ENCODE measurements at regions not wholly inside any gene's neighbourhood (a gene's known extent, or its start where the extent isn't known, plus 50 kb on each side); places are given as distances from the start of the nearest gene placed in this dataset.

DNA sequence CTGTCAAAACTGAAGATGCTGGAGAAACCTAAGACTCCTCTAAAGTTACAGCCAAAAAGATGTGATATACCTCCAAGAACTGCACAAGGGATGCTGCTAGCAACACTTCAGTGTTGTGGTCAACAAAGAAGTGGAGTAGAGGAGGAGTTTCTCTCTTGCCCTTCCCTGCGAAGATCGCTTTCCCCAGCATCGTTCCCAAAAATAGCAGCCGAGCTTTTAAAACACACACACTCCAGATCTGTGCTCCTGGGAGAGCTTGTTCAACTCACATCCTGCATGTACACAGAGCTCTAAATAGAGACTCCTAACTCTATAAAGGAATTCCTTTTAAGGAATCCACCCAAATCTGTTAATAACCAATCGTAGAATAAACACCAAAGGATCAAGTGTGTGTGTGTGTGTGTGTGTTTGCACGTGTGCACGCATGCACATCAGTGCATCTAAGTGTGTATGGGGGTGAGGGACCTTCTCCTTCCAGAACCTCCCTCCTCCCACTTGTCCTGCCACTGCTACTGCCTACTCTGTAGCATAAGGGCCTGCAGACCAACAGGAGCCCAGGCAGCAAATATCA lies 58.5 kb downstream of the PSMG1 start:
- intact Hi-C loops (cut with micrococcal nuclease), result no loop called here

DNA sequence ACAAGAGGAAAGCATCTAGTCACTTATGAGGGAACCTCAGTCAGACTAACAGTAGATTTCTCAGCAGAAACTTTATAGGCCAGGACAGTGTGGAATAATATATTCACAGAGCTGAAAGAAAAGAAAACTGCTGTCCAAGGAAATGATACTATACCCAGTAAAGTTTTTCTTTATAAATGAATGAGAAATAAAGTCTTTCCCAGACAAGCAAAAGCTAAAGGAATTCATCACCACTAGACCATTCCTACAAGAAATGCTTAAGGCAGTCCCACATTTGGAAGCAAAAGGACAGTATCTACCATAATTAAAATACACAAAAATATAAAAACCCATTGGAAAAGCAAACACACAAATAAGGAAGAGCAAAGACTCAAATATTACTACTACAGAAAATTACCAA lies 59.9 kb downstream of the PSMG1 start:
- intact Hi-C loops (cut with micrococcal nuclease), result no loop called here

DNA sequence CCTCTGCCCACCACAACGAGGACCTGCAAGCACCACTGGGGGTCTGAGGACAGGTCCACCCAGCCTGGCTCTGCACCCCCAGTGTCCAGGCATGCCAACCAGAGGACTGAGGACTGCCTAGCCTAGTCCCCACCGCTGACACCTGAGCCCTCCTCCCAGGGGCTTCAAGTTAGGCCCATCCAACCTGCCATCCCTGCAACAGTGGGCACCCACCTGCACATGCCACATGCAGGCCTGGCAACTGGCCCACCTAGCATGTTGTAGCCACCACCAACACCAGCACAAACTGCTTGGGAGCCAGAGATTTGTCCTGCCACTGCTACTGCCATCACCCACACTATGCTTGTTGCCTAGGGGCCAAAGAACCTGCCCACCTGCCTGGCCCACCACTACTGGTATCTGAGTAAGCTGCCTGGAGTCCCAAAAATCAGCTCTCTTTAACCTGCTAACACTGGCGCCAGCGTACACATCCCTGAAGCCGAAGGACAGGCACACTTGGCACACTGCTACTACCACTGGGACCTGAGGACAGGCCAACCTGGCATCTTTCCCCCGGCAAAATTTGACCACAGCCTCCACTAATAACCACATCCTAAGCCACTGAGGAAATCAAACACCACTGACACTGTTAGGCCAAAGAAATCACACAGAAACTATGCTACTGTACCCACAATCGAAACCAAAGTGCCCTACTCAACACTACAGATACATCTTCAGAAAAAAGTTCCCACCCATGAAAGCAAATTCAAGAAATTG lies 61.5 kb downstream of the PSMG1 start:
- intact Hi-C loops (cut with micrococcal nuclease), result no loop called here

DNA sequence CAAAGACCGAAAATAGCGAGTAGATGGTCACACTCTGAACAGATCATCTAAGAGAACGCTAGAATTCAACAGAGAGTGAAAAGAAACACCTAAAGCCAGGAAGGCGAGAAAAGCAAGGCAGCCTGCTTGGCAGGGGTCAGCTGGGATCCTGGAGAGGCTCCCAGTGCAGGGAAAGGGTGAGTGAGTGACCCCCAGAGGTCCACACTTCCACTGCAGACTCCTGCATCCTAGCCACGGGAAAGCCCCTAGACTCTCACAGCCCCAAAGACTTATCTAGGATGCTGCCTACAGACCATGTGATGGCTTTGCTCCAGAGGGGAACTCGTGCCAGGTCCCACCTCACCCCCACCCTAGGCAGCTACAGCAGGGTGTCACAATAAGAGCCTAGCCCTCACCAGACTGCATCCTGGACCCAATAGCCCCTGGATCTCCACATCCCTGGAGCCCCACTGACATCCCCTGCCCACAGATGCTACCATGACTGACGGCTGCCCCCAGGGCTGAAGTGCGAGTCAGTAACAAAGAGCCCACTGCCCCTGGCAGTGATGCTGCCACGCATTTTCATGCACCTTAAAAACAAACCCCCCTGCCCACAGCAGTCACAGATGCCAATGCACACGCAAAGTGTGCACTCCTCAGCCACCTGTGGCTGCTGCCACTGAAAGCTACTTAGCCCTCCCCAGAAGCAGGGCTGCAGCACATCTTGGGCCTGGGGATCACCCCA lies 62.2 kb downstream of the PSMG1 start:
- intact Hi-C loops (cut with micrococcal nuclease), result no loop called here

GRCh38 chr21:39119891-39120290 lies 63.4 kb downstream of the PSMG1 start:
- intact Hi-C loops (cut with micrococcal nuclease), result no loop called here

DNA sequence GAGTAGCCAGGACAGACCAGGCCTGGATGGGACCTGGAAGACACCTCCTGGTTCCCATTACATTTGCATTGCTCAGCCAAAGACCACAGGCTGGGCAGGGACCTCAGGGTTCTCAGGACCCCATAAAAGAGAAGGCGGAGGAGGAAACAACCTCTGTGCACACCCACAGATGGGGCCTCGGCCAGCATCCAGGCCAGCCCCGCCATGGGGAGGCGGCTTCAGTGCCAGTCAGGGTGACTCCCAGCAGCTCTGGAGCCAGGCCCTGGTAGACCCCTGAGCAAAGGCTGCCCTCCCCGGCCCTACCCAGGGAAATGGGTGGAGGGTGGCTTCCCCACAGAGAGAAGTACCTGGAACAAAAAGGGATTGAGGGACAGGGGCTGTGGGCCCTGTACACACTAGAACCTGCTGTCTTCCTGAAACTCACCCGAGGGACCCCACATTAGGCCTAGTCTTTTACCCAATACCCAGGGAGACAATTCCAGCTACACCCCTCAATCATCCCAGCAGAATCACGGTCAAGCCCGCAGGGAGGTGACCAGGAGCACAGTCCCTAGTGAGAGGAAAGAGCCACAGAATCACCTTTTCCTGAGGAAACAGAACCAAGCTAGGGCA lies 64.5 kb downstream of the PSMG1 start:
- intact Hi-C loops (cut with micrococcal nuclease), result no loop called here

DNA sequence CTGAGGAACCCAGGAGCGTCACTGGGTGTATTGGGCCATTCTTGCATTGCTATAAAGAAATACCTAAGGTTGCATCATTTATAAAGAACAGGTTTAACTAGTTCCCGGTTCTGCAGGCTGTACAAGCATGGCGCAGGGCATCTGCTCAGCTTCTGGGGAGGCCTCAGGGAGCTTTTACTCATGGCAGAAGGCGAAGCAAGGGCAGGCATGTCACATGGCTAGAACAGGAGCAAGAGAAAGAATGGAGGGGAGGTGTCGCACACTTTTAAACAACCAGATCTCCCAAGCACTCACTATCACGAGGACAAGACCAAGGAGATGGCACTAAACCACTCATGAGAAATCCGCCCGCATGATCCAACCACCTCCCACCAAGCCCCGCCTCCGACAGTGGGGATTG lies 65.2 kb downstream of the PSMG1 start:
- intact Hi-C loops (cut with micrococcal nuclease), result no loop called here

- intact Hi-C loops (cut with micrococcal nuclease), result no loop called here
Measured at GRCh38 chr21:39117440-39117970, 65.7 kb downstream of the PSMG1 start.

DNA sequence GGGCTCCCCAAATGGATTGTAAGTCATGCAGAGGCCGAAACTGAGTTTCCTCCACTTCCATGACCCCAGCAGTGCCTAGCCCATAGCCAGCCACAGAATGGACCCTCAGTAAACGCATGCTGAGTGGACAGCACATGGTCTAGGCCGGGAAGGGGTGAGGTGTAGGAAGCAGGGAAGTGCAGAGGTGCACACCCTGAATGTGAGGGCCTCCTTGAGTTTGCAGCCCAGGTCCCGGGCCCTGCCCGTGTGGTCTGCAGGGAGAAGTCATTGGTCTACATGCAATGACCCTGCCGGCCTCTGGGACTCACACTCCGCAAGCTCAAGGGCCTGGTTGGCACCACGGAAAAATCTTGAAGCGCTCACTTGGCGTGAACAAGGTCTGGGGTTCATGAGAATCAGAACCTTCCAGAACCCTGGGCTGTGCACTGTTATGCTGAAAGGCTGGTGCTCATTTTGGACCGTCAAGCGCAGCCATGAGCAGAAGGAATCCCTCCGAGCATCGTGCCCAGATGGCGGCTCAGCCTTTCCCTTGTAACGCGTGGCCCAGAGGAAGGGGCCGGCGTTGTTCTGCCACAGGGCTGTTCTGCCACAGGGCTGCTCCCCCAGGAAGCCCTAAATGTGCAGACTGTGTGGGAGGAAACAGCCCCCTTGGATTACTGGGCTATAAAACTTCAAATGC lies 66.4 kb downstream of the PSMG1 start:
- intact Hi-C loops (cut with micrococcal nuclease), result no loop called here

DNA sequence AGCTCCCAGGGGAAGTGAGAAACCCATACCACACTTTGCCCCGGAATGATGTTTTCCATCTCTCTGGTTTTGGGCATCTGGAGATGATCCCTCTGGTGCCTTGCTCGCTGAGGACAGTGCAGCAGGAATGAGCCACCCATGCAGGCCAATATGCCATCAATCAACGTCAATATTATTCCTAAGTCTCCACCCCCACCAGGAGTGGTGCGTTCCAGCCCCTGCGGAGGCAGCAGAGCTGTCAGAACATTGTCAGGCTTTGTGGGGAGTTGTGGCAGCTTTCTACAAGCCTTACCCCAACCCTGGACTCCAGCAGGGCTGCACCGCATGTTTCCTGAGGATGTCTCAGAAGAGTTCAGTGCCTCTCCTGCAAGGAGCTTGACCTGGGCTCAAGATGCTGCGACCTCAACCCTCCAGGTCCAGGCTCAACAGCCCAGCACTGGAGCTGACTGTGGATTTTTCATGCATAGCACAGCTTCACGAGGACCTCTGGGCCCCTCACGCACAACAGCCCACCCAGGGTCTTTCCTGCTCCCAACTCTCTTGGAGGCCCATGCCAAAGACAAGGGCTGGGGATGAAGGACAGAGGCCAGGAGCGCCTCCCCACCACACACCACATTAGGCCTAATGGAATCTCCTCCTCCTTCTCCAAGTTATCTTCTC lies 67.5 kb downstream of the PSMG1 start:
- intact Hi-C loops (cut with micrococcal nuclease), result no loop called here

GRCh38 chr21:39114871-39115575 lies 68.2 kb downstream of the PSMG1 start:
- intact Hi-C loops (cut with micrococcal nuclease), result no loop called here

- intact Hi-C loops (cut with micrococcal nuclease), result no loop called here
Measured at GRCh38 chr21:39111931-39112550, 71.2 kb downstream of the PSMG1 start.

DNA sequence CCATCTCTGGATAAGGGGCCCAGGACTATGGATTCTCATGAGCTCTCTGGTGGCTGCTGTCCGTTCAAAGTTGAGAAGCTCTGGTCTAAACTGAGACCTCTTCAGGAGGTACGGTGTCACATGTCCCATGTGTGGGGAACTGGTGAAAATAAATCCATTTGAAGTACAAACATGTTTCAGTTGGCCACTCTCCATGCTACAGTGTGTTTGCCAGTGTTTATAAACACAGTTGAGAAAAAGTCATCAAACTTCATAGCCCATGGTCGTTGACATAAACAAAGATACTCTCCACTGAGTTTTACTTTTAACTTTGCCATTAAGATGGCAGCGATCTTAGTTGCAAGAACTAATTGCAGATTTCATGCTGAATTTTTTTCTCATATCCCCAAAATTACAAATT lies 72.8 kb downstream of the PSMG1 start:
- intact Hi-C loops (cut with micrococcal nuclease), result no loop called here

GRCh38 chr21:39109596-39110210 lies 73.5 kb downstream of the PSMG1 start:
- intact Hi-C loops (cut with micrococcal nuclease), result no loop called here

GRCh38 chr21:39109163-39109530 lies 74.1 kb downstream of the PSMG1 start:
- intact Hi-C loops (cut with micrococcal nuclease), result no loop called here

DNA sequence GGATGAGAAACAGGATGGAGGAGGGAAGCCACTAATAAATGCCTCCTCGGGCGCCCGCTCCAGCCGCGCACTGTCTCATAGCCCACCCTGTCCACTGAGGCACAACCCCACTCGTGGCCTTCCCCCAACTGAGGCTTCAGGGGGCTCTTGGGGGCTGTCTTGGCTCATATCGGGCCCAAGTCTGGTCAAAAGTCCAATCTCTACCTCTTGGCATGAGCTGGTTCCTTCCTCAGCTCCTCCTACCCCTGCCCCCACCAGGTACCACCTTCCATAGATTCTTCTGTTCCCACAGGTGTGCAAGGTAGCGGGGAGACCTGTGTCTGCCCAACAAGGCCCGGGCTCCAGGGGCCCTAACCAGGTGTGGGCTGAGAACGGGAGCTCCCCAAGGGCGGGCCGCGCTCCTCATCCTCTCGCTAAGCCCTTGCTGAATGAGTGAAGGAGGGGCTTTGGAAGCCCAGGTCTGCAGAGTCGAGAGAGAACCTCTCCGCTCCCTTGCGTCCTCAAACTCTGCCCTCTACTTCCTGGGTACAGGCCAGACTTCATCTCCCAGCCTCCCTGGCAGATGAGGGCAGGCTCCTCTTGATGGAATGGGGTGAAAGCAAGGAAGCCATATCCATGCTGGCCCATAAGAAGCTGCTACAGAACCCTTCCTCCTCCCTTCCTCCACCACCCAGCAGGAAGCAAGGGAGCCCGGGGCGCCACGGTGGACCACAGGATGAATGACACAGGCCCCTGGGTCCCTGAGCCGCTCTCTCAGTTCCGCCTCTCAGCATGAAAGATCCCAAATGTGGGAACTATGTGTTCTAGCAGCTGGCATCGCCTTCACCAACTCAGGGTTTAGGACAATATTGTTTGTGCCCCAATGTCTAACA lies 74.7 kb downstream of the PSMG1 start:
- intact Hi-C loops (cut with micrococcal nuclease), result no loop called here

GRCh38 chr21:39107739-39108138 lies 75.5 kb downstream of the PSMG1 start:
- intact Hi-C loops (cut with micrococcal nuclease), result no loop called here

DNA sequence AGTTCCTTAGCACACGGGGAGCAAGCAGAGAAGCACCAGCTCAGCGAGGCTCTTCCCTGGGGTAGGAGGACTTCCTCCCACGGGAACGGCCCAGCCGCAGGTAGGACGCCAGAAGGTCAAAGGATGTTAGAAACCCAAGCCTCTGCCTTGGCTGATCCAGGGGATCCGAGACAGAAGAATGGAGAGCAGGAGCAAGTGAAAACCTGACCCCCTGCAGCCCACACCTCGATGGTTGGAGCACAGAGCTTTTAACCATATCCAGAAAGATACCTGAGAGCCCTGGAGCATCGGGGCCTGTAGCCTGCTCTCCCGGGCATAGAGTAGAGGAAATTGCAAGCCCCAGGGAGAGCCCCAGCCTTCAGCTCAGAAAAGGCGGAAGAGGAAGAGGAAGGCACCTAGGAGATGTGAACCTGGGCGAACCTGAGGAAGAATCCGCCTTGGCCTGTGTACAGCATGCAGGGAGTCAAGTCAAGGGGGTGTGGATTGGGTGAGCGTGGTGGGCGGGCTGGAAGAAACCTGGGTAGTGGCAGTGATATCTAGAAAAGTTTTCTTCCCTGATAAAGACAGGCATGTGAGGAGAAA lies 76.3 kb downstream of the PSMG1 start:
- intact Hi-C loops (cut with micrococcal nuclease), result no loop called here
